PFSK-1 (cell line): ENCODE measurements at regions not wholly inside any gene's neighbourhood (a gene's known extent, or its start where the extent isn't known, plus 50 kb on each side); places are given as distances from the start of the nearest gene placed in this dataset.

ENCODE experiments used
- FOXP2 ChIP-seq: optimal IDR thresholded peaks from 2 replicates; pipeline ENCODE3; 2011; ENCODE audit warnings: borderline replicate concordance, control low read depth, inconsistent platforms; ENCODE audit not compliant: insufficient read depth; ENCODE audit errors: extremely low read length, extremely low read depth
- SIN3A ChIP-seq: IDR thresholded peaks from 2 replicates; pipeline ENCODE4 v1.6.1; 2012; ENCODE audit warnings: mild to moderate bottlenecking, low read length, moderate library complexity, borderline replicate concordance; ENCODE audit not compliant: insufficient read depth

- TF ChIP-seq SIN3A (no peak), FOXP2 (no peak)
These were observed 189.6 kb upstream of the NBEA start for GRCh38 chr13:34752283-34752960.
